Mesenchymal stem cell (in vitro differentiated cells and primary cell): ENCODE measurements at regions not wholly inside any gene's neighbourhood (a gene's known extent, or its start where the extent isn't known, plus 50 kb on each side); places are given as distances from the start of the nearest gene placed in this dataset.

Source experiments
- DNase-seq: peaks from one replicate; pipeline ENCODE4 v3.0.0-alpha.2; 2013
- H2AFZ ChIP-seq: one replicate; pipeline ENCODE4 v1.6.1; 2013; ENCODE audit warnings: low read depth, mild to moderate bottlenecking, control low read depth, inconsistent platforms, low read length, moderate library complexity
- H2AK5ac ChIP-seq: 2 replicates; pipeline ENCODE4 v1.6.1; 2013; ENCODE audit warnings: low read length, moderate library complexity, mild to moderate bottlenecking, inconsistent platforms; ENCODE audit not compliant: severe bottlenecking
- H2BK120ac ChIP-seq: one replicate; pipeline ENCODE4 v1.6.1; 2013; ENCODE audit warnings: low read depth, mild to moderate bottlenecking, inconsistent platforms, low read length, moderate library complexity
- H2BK12ac ChIP-seq, 2 experiments: one replicate each; pipeline ENCODE4 v1.6.1; 2013; ENCODE audit warnings: inconsistent platforms in 2 of 2, low read length in 2 of 2, mild to moderate bottlenecking in 2 of 2, moderate library complexity in 2 of 2, control low read depth in 1 of 2
- H2BK15ac ChIP-seq: one replicate; pipeline ENCODE4 v1.6.1; 2013; ENCODE audit warnings: mild to moderate bottlenecking, low read depth, inconsistent platforms; ENCODE audit not compliant: poor library complexity, severe bottlenecking
- H2BK5ac ChIP-seq: 2 replicates; pipeline ENCODE4 v1.6.1; 2013; ENCODE audit warnings: low read depth, mild to moderate bottlenecking, low read length, control low read depth, inconsistent platforms; ENCODE audit not compliant: poor library complexity, severe bottlenecking
- H3K14ac ChIP-seq, 2 experiments: one replicate each; pipeline ENCODE4 v1.6.1; 2013; ENCODE audit warnings: inconsistent platforms in 2 of 2, low read length in 2 of 2, control low read depth in 1 of 2, mild to moderate bottlenecking in 1 of 2, moderate library complexity in 1 of 2
- H3K18ac ChIP-seq, 2 experiments: one replicate each; pipeline ENCODE4 v1.6.1; 2013; ENCODE audit warnings: inconsistent platforms in 2 of 2, low read length in 2 of 2, control low read depth in 1 of 2, low read depth in 1 of 2, mild to moderate bottlenecking in 1 of 2
- H3K23ac ChIP-seq, 2 experiments: one replicate each; pipeline ENCODE4 v1.6.1; 2013; ENCODE audit warnings: inconsistent platforms in 2 of 2, low read length in 2 of 2, mild to moderate bottlenecking in 2 of 2, moderate library complexity in 2 of 2, control low read depth in 1 of 2
- H3K27ac ChIP-seq: 2 replicates; pipeline ENCODE4 v1.5.1; 2013; ENCODE audit warnings: mild to moderate bottlenecking, moderate library complexity, low read length, control low read depth, inconsistent platforms; ENCODE audit not compliant: poor library complexity, severe bottlenecking
- H3K27me3 ChIP-seq, 2 experiments: 2 replicates each; pipeline versions ENCODE4 v1.6.1 to v1.7.0; 2013; ENCODE audit warnings: low read length in 2 of 2, mild to moderate bottlenecking in 2 of 2, moderate library complexity in 2 of 2, control low read depth in 1 of 2, inconsistent platforms in 1 of 2; ENCODE audit not compliant: control insufficient read depth in 1 of 2, insufficient read depth in 1 of 2
- H3K36me3 ChIP-seq, 2 experiments: 2 replicates each; pipeline versions ENCODE4 v1.6.1 to v1.7.0; 2013; ENCODE audit warnings: low read length in 2 of 2, control low read depth in 1 of 2, inconsistent platforms in 1 of 2, low read depth in 1 of 2, mild to moderate bottlenecking in 1 of 2; ENCODE audit not compliant: insufficient read depth in 2 of 2, control insufficient read depth in 1 of 2
- H3K4ac ChIP-seq, 2 experiments: one replicate each; pipeline ENCODE4 v1.6.1; 2013; ENCODE audit warnings: inconsistent platforms in 2 of 2, low read length in 2 of 2, mild to moderate bottlenecking in 2 of 2, moderate library complexity in 2 of 2, control low read depth in 1 of 2, low read depth in 1 of 2
- H3K4me1 ChIP-seq: 2 replicates; pipeline ENCODE4 v1.6.1; 2013; ENCODE audit warnings: low read depth, low read length, control low read depth; ENCODE audit not compliant: control insufficient read depth, insufficient read depth
- H3K4me2 ChIP-seq: 2 replicates; pipeline ENCODE4 v1.6.1; 2013; ENCODE audit warnings: low read length, mild to moderate bottlenecking, inconsistent platforms; ENCODE audit not compliant: poor library complexity, severe bottlenecking
- H3K4me3 ChIP-seq, 2 experiments: 2 replicates each; pipeline versions ENCODE4 v1.5.1 to v1.7.0; 2013; ENCODE audit warnings: low read length in 2 of 2, mild to moderate bottlenecking in 2 of 2, control low read depth in 1 of 2, low read depth in 1 of 2; ENCODE audit not compliant: insufficient read depth in 1 of 2
- H3K79me1 ChIP-seq: replicated peaks from 2 replicates; pipeline ENCODE4 v1.6.1; 2013; ENCODE audit warnings: mild to moderate bottlenecking, control low read depth, low read length, inconsistent platforms; ENCODE audit not compliant: poor library complexity, severe bottlenecking
- H3K9ac ChIP-seq: 2 replicates; pipeline ENCODE4 v1.7.0; 2013; ENCODE audit warnings: mild to moderate bottlenecking, low read length, moderate library complexity
- H3K9me3 ChIP-seq: 2 replicates; pipeline ENCODE4 v1.7.0; 2013; ENCODE audit warnings: mild to moderate bottlenecking, low read length; ENCODE audit not compliant: control insufficient read depth
- H4K8ac ChIP-seq: one replicate; pipeline ENCODE4 v1.6.1; 2013; ENCODE audit warnings: inconsistent platforms, mild to moderate bottlenecking, low read length, moderate library complexity
- H4K91ac ChIP-seq: one replicate; pipeline ENCODE4 v1.6.1; 2013; ENCODE audit warnings: mild to moderate bottlenecking, low read length, inconsistent platforms
- WGBS: methylation state at CpG from one replicate; pipeline ENCODE4 v1.1.7; 2013; ENCODE audit warnings: mixed read lengths; 5-methylcytosine and 5-hydroxymethylcytosine counted together

- no peak overlapping the region for H3K14ac ChIP-seq
- no peak overlapping the region for H3K18ac ChIP-seq
- no peak overlapping the region for H4K8ac ChIP-seq
- no peak overlapping the region for H3K4me2 ChIP-seq
- no peaks in the 10 kb centered on the region for H3K4me1 ChIP-seq
- no peak overlapping the region for H3K9ac ChIP-seq
- no peak overlapping the region for H2AK5ac ChIP-seq
- no peak overlapping the region for H3K27ac ChIP-seq
- no peak for DNase-seq
- no peak overlapping the region for H4K91ac ChIP-seq
- H3K23ac ChIP-seq: no peak overlapping the region
- no peak overlapping the region for H2BK15ac ChIP-seq
- H2BK5ac ChIP-seq: no peak overlapping the region
- H3K79me1 ChIP-seq: no peaks in the 10 kb centered on the region
- H2BK120ac ChIP-seq: no peak overlapping the region
- peaks cover 2% of the 10 kb centered on the region for H3K9me3 ChIP-seq
- no peak overlapping the region for H2BK12ac ChIP-seq
- 78% methylated on average over 3 of the region's 3 CpGs for WGBS
- H3K4ac ChIP-seq: no peak overlapping the region
- H3K36me3 ChIP-seq: no peaks in the 10 kb centered on the region
- H3K27me3 ChIP-seq: no peaks in the 10 kb centered on the region
- no peak overlapping the region for H3K4me3 ChIP-seq
- H2AFZ ChIP-seq: no peak overlapping the region
These were observed 1291.8 kb downstream of the CDH11 start for GRCh38 chr16:63830061-63830460.

GRCh38 chr16:63822818-63823217, 1299.0 kb downstream of the CDH11 start:
- Histone ChIP-seq H3K9me3 (peaks cover 3% of the 10 kb centered on the region), H2BK12ac (no peak overlapping the region), H3K27me3 (no peaks in the 10 kb centered on the region), H2AK5ac (no peak overlapping the region), H3K4ac (no peak overlapping the region), H3K4me1 (no peaks in the 10 kb centered on the region), H3K4me3 (no peak overlapping the region), H3K36me3 (no peaks in the 10 kb centered on the region), H3K14ac (no peak overlapping the region), H3K18ac (no peak overlapping the region), H4K8ac (no peak overlapping the region), H3K4me2 (no peak overlapping the region), H4K91ac (no peak overlapping the region), H2BK120ac (no peak overlapping the region), H3K27ac (no peak overlapping the region), H3K23ac (no peak overlapping the region), H3K9ac (no peak overlapping the region), H2AFZ (no peak overlapping the region), H2BK15ac (no peak overlapping the region), H2BK5ac (no peak overlapping the region), H3K79me1 (no peaks in the 10 kb centered on the region)
- no peak for DNase-seq
- WGBS: 78% methylated on average over 3 of the region's 3 CpGs

GRCh38 chr16:63816276-63816675, 1305.6 kb downstream of the CDH11 start:
- Histone ChIP-seq H2BK5ac (no peak overlapping the region), H3K4me3 (no peak overlapping the region), H3K4me2 (no peak overlapping the region), H4K91ac (no peak overlapping the region), H3K36me3 (no peaks in the 10 kb centered on the region), H2BK15ac (no peak overlapping the region), H2AK5ac (no peak overlapping the region), H4K8ac (no peak overlapping the region), H3K14ac (no peak overlapping the region), H3K9ac (no peak overlapping the region), H3K27ac (no peak overlapping the region), H2BK12ac (no peak overlapping the region), H2BK120ac (no peak overlapping the region), H3K9me3 (peaks cover 6% of the 10 kb centered on the region), H3K23ac (no peak overlapping the region), H3K4ac (no peak overlapping the region), H2AFZ (no peak overlapping the region), H3K79me1 (no peaks in the 10 kb centered on the region), H3K27me3 (no peaks in the 10 kb centered on the region), H3K18ac (no peak overlapping the region), H3K4me1 (no peaks in the 10 kb centered on the region)
- DNase-seq: no peak
- 69% methylated on average over 3 of the region's 3 CpGs for WGBS

- Histone ChIP-seq H3K9me3 (peaks cover 6% of the 10 kb centered on the region), H4K91ac (no peak overlapping the region), H3K14ac (no peak overlapping the region), H2AFZ (no peak overlapping the region), H3K36me3 (no peaks in the 10 kb centered on the region), H3K9ac (no peak overlapping the region), H3K27ac (no peak overlapping the region), H3K27me3 (no peaks in the 10 kb centered on the region), H2BK15ac (no peak overlapping the region), H3K79me1 (no peaks in the 10 kb centered on the region), H3K18ac (no peak overlapping the region), H2BK120ac (no peak overlapping the region), H4K8ac (no peak overlapping the region), H3K4ac (no peak overlapping the region), H3K4me1 (no peaks in the 10 kb centered on the region), H2BK12ac (no peak overlapping the region), H3K4me3 (no peak overlapping the region), H2AK5ac (no peak overlapping the region), H2BK5ac (no peak overlapping the region), H3K23ac (no peak overlapping the region), H3K4me2 (no peak overlapping the region)
- DNase-seq: no peak
These were observed 1308.0 kb downstream of the CDH11 start for GRCh38 chr16:63813862-63814261.
